K562 (cell line): ENCODE measurements at regions not wholly inside any gene's neighbourhood (a gene's known extent, or its start where the extent isn't known, plus 50 kb on each side); places are given as distances from the start of the nearest gene placed in this dataset.

Source experiments
- MAFF ChIP-seq: IDR thresholded peaks from 2 replicates; pipeline ENCODE4 v1.6.1; 2012; ENCODE audit warnings: low read length, improper control_type of control experiment
- PHB2 ChIP-seq: fragments of 450-650 bp; IDR thresholded peaks from 2 replicates; pipeline ENCODE4 v1.6.1; 2017; ENCODE audit warnings: low read depth
- RB1 ChIP-seq: fragments of 450-650 bp; IDR thresholded peaks from 2 replicates; pipeline ENCODE4 v1.6.1; 2017; ENCODE audit warnings: low read depth, mild to moderate bottlenecking
- SMAD1 ChIP-seq: fragments of 150-350 bp; IDR thresholded peaks from 2 replicates; pipeline ENCODE4 v1.6.1; 2014; ENCODE audit warnings: low read length, low read depth; ENCODE audit not compliant: partially characterized antibody
- ZNF143 ChIP-seq: sonication (generic); formaldehyde crosslinking; IDR thresholded peaks from 2 replicates; pipeline ENCODE4 v1.9.0; 2022; ENCODE audit warnings: mild to moderate bottlenecking, missing genetic modification reagents
- ZNF583 ChIP-seq: fragments of 250-450 bp; sonication (Bioruptor Pico); IDR thresholded peaks from 2 replicates; pipeline ENCODE4 v1.4.0; 2020
- TF ChIP-seq, protein P1 (sequence below), 2 experiments: IDR thresholded peaks; 2 replicates each; pipeline ENCODE4 v1.6.1; 2011; ENCODE audit warnings: borderline replicate concordance in 1 of 2, control low read depth in 1 of 2, low read depth in 1 of 2, low read length in 1 of 2, mild to moderate bottlenecking in 1 of 2, mixed read lengths in 1 of 2, moderate library complexity in 1 of 2; ENCODE audit not compliant: insufficient read depth in 1 of 2, insufficient read length in 1 of 2, poor library complexity in 1 of 2, severe bottlenecking in 1 of 2; ENCODE audit errors: extremely low read depth in 1 of 2

DNA sequence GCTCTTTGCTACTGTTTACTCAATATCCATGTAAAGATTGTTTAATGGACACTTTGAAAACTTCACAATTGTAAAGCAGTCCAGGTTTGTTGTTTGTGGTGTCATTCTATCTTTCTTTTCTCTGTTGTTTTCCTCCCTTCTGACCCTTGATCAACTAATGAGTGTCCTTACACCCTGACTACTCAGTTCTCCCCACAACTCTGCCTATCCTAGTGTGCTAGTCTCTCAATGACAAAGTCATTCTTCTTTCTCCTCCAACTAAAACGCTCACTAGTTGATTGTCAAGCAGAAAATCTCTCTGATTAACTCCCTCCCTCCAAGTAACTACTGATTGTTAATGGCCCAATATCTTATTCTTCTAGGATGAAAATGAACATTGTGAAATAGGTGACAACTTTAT is 148.5 kb upstream of the FBXO33 start:
- TF ChIP-seq RB1 (no peak), SMAD1 (no peak), MAFF (no peak), PHB2 (no peak), ZNF583 (CRISPR knock-in tag) (no peak), ZNF143 (no peak)
- TF ChIP-seq, protein P1, sequence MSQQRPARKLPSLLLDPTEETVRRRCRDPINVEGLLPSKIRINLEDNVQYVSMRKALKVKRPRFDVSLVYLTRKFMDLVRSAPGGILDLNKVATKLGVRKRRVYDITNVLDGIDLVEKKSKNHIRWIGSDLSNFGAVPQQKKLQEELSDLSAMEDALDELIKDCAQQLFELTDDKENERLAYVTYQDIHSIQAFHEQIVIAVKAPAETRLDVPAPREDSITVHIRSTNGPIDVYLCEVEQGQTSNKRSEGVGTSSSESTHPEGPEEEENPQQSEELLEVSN (IDR thresholded peaks at IDR 0.05; ENCODE audit: borderline replicate concordance in 1 of 2, extremely low read depth in 1 of 2, insufficient read depth in 1 of 2, insufficient read length in 1 of 2, low read depth in 1 of 2, low read length in 1 of 2, poor library complexity in 1 of 2, severe bottlenecking in 1 of 2) = no peak
